Astrocyte (in vitro differentiated cells and primary cell): ENCODE measurements at regions not wholly inside any gene's neighbourhood (a gene's known extent, or its start where the extent isn't known, plus 50 kb on each side); places are given as distances from the start of the nearest gene placed in this dataset.
"Not testable (repeated sequence)": the region's sequence is repeated elsewhere in the genome, so short reads cannot be mapped to it uniquely, and the experiment has no call there.

Source experiments
- DNase-seq: peaks from one replicate; pipeline ENCODE4 v3.0.0-alpha.2; 2010; ENCODE audit warnings: low read depth
- FAIRE-seq: peaks from 2 replicates; lab custom pipeline; 2011; peaks lifted over from hg19 to GRCh38; lab: Jason Lieb, UNC
- H2AFZ ChIP-seq: 2 replicates; pipeline ENCODE4 v1.6.0; 2012; ENCODE audit warnings: low read depth, low read length, inconsistent platforms
- H3K27ac ChIP-seq: 2 replicates; pipeline ENCODE4 v1.5.1; 2011; ENCODE audit warnings: low read depth, low read length, inconsistent platforms
- H3K27me3 ChIP-seq: 2 replicates; pipeline ENCODE4 v1.6.0; 2011; ENCODE audit warnings: low read length, inconsistent platforms; ENCODE audit not compliant: insufficient read depth
- H3K36me3 ChIP-seq: 2 replicates; pipeline ENCODE4 v1.5.1; 2011; ENCODE audit warnings: low read length, inconsistent platforms; ENCODE audit not compliant: insufficient read depth
- H3K4me1 ChIP-seq: 2 replicates; pipeline ENCODE4 v1.5.1; 2011; ENCODE audit warnings: low read length, inconsistent platforms; ENCODE audit not compliant: insufficient read depth
- H3K4me2 ChIP-seq: 2 replicates; pipeline ENCODE4 v1.6.0; 2012; ENCODE audit warnings: low read length, inconsistent platforms
- H3K4me3 ChIP-seq: 2 replicates; pipeline ENCODE4 v1.5.1; 2011; ENCODE audit warnings: low read depth, mild to moderate bottlenecking, low read length, inconsistent platforms; ENCODE audit not compliant: insufficient read depth
- H3K79me2 ChIP-seq: 2 replicates; pipeline ENCODE4 v1.6.0; 2012; ENCODE audit warnings: mild to moderate bottlenecking, low read length, inconsistent platforms; ENCODE audit not compliant: insufficient read depth
- H3K9ac ChIP-seq: 2 replicates; pipeline ENCODE4 v1.6.0; 2012; ENCODE audit warnings: mild to moderate bottlenecking, low read length, inconsistent platforms
- H3K9me3 ChIP-seq: 2 replicates; pipeline ENCODE4 v1.5.1; 2012; ENCODE audit warnings: low read depth, mild to moderate bottlenecking, low read length, inconsistent platforms; ENCODE audit not compliant: insufficient read depth
- H4K20me1 ChIP-seq: 2 replicates; pipeline ENCODE4 v1.6.0; 2012; ENCODE audit warnings: low read length, inconsistent platforms; ENCODE audit not compliant: insufficient read depth
- H3K27ac Mint-ChIP-seq: one replicate; pipeline ENCODE4 v1.8.0; 2021; ENCODE audit warnings: mild to moderate bottlenecking, mixed read lengths; ENCODE audit not compliant: unreplicated experiment
- H3K27me3 Mint-ChIP-seq: one replicate; pipeline ENCODE4 v1.8.0; 2021; ENCODE audit warnings: low read depth, mixed read lengths; ENCODE audit not compliant: unreplicated experiment
- H3K36me3 Mint-ChIP-seq: one replicate; pipeline ENCODE4 v1.8.0; 2021; ENCODE audit warnings: low read depth, mixed read lengths; ENCODE audit not compliant: unreplicated experiment
- H3K4me1 Mint-ChIP-seq: one replicate; pipeline ENCODE4 v1.8.0; 2021; ENCODE audit warnings: low read depth, mixed read lengths; ENCODE audit not compliant: unreplicated experiment
- H3K4me3 Mint-ChIP-seq: one replicate; pipeline ENCODE4 v1.8.0; 2021; ENCODE audit warnings: mild to moderate bottlenecking, moderate library complexity, mixed read lengths; ENCODE audit not compliant: unreplicated experiment
- H3K9me3 Mint-ChIP-seq: one replicate; pipeline ENCODE4 v1.8.0; 2021; ENCODE audit warnings: mild to moderate bottlenecking, mixed read lengths; ENCODE audit not compliant: unreplicated experiment
- EZH2 ChIP-seq: IDR thresholded peaks from 2 replicates; pipeline ENCODE4 v1.6.1; 2012; ENCODE audit warnings: mild to moderate bottlenecking, low read length, inconsistent platforms; ENCODE audit not compliant: insufficient read depth
- TF ChIP-seq, protein P1 (sequence below): IDR thresholded peaks from 2 replicates; pipeline ENCODE4 v1.5.1; 2011; ENCODE audit warnings: low read depth, mild to moderate bottlenecking, inconsistent platforms, low read length, moderate library complexity; ENCODE audit not compliant: insufficient read depth

- no peaks in the 10 kb centered on the region for H4K20me1 ChIP-seq
- no peaks in the 10 kb centered on the region for H3K27me3 ChIP-seq
- H3K4me3 ChIP-seq: no peak overlapping the region
- DNase-seq (no peak), FAIRE-seq (no peak)
- H3K79me2 ChIP-seq: no peaks in the 10 kb centered on the region
- no peaks in the 10 kb centered on the region for H3K9me3 ChIP-seq
- no peak overlapping the region for H3K4me2 ChIP-seq
- Mint-ChIP-seq H3K9me3 (peaks cover 2% of the 10 kb centered on the region), H3K4me3 (no peak overlapping the region), H3K4me1 (peaks cover 14% of the 10 kb centered on the region), H3K27me3 (no peaks in the 10 kb centered on the region), H3K27ac (no peak overlapping the region), H3K36me3 (no peaks in the 10 kb centered on the region)
- TF ChIP-seq, protein P1, sequence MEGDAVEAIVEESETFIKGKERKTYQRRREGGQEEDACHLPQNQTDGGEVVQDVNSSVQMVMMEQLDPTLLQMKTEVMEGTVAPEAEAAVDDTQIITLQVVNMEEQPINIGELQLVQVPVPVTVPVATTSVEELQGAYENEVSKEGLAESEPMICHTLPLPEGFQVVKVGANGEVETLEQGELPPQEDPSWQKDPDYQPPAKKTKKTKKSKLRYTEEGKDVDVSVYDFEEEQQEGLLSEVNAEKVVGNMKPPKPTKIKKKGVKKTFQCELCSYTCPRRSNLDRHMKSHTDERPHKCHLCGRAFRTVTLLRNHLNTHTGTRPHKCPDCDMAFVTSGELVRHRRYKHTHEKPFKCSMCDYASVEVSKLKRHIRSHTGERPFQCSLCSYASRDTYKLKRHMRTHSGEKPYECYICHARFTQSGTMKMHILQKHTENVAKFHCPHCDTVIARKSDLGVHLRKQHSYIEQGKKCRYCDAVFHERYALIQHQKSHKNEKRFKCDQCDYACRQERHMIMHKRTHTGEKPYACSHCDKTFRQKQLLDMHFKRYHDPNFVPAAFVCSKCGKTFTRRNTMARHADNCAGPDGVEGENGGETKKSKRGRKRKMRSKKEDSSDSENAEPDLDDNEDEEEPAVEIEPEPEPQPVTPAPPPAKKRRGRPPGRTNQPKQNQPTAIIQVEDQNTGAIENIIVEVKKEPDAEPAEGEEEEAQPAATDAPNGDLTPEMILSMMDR: no peak
- no peak for TF ChIP-seq EZH2
- H3K36me3 ChIP-seq: no peaks in the 10 kb centered on the region
- no peak overlapping the region for H3K27ac ChIP-seq
- no peak overlapping the region for H2AFZ ChIP-seq
- H3K9ac ChIP-seq: no peak overlapping the region
- H3K4me1 ChIP-seq: no peaks in the 10 kb centered on the region
Observed at GRCh38 chr4:81722290-81722851, 250.7 kb upstream of the RASGEF1B start.

DNA sequence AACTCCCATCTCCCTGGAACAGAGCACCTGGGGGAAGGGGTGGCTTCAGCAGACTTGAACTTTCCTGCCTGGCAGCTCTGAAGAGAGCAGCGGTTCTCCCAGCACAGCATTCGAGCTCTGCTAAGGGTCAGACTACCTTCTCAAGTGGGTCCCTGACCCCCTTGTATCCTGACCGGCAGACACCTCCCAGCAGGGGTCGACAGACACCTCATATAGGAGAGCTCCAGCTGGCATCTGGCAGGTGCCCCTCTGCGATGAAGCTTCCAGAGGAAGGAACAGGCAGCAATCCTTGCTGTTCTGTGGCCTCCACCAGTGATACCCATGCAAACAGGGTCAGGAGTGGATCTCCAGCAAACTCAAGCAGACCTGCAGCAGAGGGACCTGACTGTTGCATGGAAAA is 244.1 kb upstream of the RASGEF1B start:
- Mint-ChIP-seq H3K27ac (no peak overlapping the region), H3K4me1 (peaks cover 3% of the 10 kb centered on the region), H3K27me3 (peaks cover 3% of the 10 kb centered on the region), H3K9me3 (peaks cover 10% of the 10 kb centered on the region), H3K36me3 (no peaks in the 10 kb centered on the region), H3K4me3 (no peak overlapping the region)
- no peak for DNase-seq
- Histone ChIP-seq H3K36me3 (no peaks in the 10 kb centered on the region), H3K4me3 (no peak overlapping the region), H3K27me3 (no peaks in the 10 kb centered on the region), H2AFZ (no peak overlapping the region), H3K27ac (no peak overlapping the region), H3K4me1 (no peaks in the 10 kb centered on the region), H3K9me3 (no peaks in the 10 kb centered on the region), H3K4me2 (no peak overlapping the region), H3K9ac (no peak overlapping the region), H4K20me1 (no peaks in the 10 kb centered on the region), H3K79me2 (no peaks in the 10 kb centered on the region)
- no peak for FAIRE-seq
- TF ChIP-seq, protein P1: no peak
- no peak for TF ChIP-seq EZH2

- H3K79me2 ChIP-seq, H3K36me3 Mint-ChIP-seq, H3K27me3 ChIP-seq, H3K4me3 ChIP-seq, H3K27ac Mint-ChIP-seq, H3K9ac ChIP-seq, H3K27ac ChIP-seq, FAIRE-seq, DNase-seq, H2AFZ ChIP-seq, H3K4me1 Mint-ChIP-seq, H3K4me2 ChIP-seq, H3K27me3 Mint-ChIP-seq, H3K36me3 ChIP-seq, H4K20me1 ChIP-seq, H3K9me3 Mint-ChIP-seq, H3K4me1 ChIP-seq, H3K9me3 ChIP-seq, H3K4me3 Mint-ChIP-seq: not testable (repeated sequence)
Observed at GRCh38 chr4:81715357-81715756, 243.7 kb upstream of the RASGEF1B start.
